ENCODE measurements at regions not wholly inside any gene's neighbourhood (a gene's known extent, or its start where the extent isn't known, plus 50 kb on each side); places are given as distances from the start of the nearest gene placed in this dataset.
"Not testable (repeated sequence)": the region's sequence is repeated elsewhere in the genome, so short reads cannot be mapped to it uniquely, and the experiment has no call there.

DNA sequence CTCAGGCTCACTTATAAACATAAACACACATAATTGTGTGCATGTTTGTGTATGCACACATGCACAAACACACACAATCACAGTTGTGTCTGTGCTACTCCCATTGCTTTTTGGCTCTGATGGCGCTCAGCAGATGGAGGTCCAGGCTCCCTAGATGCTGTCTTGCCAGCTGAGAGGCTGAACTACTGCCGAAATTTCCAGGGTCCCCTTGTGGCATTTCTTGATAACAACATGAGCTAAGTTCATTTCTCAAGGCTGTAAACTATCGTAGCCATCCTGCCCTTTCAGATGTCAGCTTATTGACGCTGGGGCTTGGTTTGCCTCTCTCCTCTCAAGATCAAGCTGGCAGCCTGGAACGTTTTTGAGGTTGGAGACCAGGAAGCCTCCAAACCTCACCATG is 80.1 kb upstream of the ADRA1D start:
- peaks cover 50% of the 10 kb centered on the region for H3K4me1 ChIP-seq

GRCh38 chr20:4328541-4328940 is 79.5 kb upstream of the ADRA1D start:
- no peak overlapping the region for H3K4me2 ChIP-seq
- H3K27ac ChIP-seq = no peak overlapping the region
- no peak overlapping the region for H3K4me3 ChIP-seq
- H3K36me3 ChIP-seq = no peaks in the 10 kb centered on the region
- no peak for TF ChIP-seq Cebpa-rat (IDR thresholded peaks at IDR 0.05)
- no peaks in the 10 kb centered on the region for H3K27me3 ChIP-seq
- peaks cover 15% of the 10 kb centered on the region; the same call in 1 of the 2 replicates for H3K9me3 ChIP-seq
- H4K20me1 ChIP-seq = no peaks in the 10 kb centered on the region
- no peak overlapping the region for H3K9ac ChIP-seq
- peaks cover 55% of the 10 kb centered on the region for H3K4me1 ChIP-seq

More for the DNA sequence above, 80.1 kb upstream of the ADRA1D start:
- Histone ChIP-seq H3K27me3 (no peaks in the 10 kb centered on the region), H3K9ac (no peak overlapping the region), H4K20me1 (no peaks in the 10 kb centered on the region), H3K4me2 (no peak overlapping the region), H3K27ac (no peak overlapping the region), H3K4me3 (no peak overlapping the region), H3K9me3 (peaks cover 9% of the 10 kb centered on the region; the same call in 1 of the 2 replicates), H3K36me3 (no peaks in the 10 kb centered on the region)
- no peak for TF ChIP-seq Cebpa-rat (IDR thresholded peaks at IDR 0.05)

DNA sequence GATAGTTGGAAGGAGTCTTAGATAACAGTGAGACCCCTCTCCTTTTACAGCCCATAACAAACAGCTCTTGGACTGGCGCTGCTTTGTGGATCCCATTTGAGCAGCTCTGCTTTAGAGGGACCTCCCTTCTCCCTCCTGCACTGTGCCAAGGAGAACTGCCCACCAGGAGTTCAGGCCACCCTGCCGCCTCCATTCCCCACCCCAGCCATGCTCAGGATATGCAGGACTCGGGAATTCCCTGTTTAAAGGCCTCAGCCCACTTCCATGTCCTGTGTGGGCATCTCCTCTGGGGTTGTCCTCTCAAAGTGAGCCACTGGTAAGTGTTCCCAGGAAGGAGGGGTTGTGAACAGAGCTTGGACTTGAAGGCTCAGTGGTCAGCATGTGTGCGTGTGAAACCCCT is 78.9 kb upstream of the ADRA1D start:
- no peaks in the 10 kb centered on the region for H4K20me1 ChIP-seq
- no peak overlapping the region for H3K4me3 ChIP-seq
- no peaks in the 10 kb centered on the region for H3K36me3 ChIP-seq
- peaks cover 21% of the 10 kb centered on the region; the same call in 1 of the 2 replicates for H3K9me3 ChIP-seq
- peak overlapping the region; percentile 39; the same call in 1 of the 2 replicates for H3K27ac ChIP-seq
- no peak overlapping the region for H3K9ac ChIP-seq
- TF ChIP-seq Cebpa-rat (IDR thresholded peaks at IDR 0.05) = no peak
- no peaks in the 10 kb centered on the region for H3K27me3 ChIP-seq
- H3K4me2 ChIP-seq = 0 out of 2 replicates have a peak overlapping the region, but pooled peaks have one; percentile 85
- H3K4me1 ChIP-seq = peaks cover 55% of the 10 kb centered on the region

DNA sequence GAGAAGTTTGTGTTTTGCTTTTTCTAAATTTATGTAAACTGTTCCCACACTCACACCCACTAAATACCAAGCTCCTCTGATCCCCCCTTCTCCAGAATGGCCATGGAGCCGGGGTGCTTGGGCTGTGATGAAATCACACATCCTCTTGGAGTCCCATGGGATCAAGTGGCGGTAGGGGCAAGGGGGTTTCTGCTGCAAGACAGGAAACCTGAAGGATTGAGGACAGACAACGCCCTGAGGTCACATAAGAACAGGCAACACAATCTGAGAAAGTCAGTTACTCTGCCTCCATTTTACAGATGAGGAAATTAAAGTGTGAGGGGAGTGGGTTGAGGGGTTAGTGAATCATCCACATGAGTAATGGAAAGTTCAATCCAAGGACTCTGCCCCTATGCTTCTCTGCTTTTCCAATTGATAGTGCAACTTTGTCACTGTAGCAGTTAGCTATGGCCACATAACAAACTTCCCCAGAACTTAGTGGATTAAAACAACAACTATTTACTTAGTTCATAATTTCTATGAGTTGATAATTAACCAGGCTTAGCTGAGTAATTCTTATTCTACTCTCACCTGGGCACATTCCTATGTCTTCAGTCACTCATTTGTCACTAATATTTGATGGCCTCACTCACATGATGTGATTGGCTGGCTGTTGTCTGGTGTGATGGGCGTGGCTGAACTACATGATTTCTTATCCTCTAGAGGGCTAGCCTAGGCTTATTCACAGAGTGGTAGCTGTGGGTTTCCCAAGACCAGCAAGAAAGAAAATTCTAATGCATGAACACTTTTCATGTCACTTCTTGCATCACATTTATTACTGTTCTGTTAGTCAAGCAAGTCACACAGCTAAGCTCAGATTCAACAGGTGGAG is 77.3 kb upstream of the ADRA1D start:
- peaks cover 55% of the 10 kb centered on the region for H3K4me1 ChIP-seq
- peak overlapping the region; percentile 86 for H3K27ac ChIP-seq
- peak overlapping the region; percentile 40 for H3K4me3 ChIP-seq
- no peaks in the 10 kb centered on the region for H4K20me1 ChIP-seq
- TF ChIP-seq Cebpa-rat (IDR thresholded peaks at IDR 0.05) = peak; percentile 84
- H3K4me2 ChIP-seq = peak overlapping the region; percentile 85
- H3K27me3 ChIP-seq = no peaks in the 10 kb centered on the region
- no peaks in the 10 kb centered on the region for H3K36me3 ChIP-seq
- peaks cover 29% of the 10 kb centered on the region; the same call in 1 of the 2 replicates for H3K9me3 ChIP-seq
- peak overlapping the region; percentile 71 for H3K9ac ChIP-seq

DNA sequence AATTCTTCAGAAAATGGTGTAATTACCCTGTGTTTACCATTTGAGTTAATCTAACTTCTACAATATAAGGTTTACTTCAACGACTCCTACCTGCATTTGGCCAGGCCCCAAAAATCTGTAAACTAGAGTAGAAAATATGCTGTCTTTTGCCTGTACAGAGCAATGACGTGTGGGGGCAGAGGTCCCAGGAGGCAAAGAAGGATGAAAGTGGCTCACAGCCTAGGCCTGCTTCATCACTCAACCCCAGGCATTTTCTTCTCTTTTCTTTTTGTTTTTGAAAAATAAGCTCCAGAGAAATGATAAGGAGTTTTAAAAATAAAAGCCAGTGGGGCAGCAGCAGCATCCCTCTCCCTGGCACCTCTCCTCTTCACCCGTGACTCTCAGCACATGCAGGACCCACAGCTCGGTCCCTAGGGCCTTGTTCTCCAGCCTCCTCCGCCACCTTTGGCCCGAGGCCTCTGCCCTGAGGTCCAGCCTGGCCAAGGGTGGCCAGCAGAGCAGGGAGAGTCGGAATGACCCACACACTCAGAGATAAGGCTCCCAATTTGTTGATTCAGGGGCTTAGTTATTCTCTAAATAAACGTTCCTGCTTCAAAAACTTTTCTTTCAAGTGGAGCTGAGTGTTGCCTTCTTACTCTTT is 76.6 kb upstream of the ADRA1D start:
- Histone ChIP-seq H3K27me3 (no peaks in the 10 kb centered on the region), H4K20me1 (no peaks in the 10 kb centered on the region), H3K4me2 (peak overlapping the region; percentile 85), H3K36me3 (no peaks in the 10 kb centered on the region), H3K9me3 (peaks cover 29% of the 10 kb centered on the region; the same call in 1 of the 2 replicates), H3K9ac (peak overlapping the region; percentile 71), H3K4me1 (peaks cover 55% of the 10 kb centered on the region), H3K4me3 (peak overlapping the region; percentile 40), H3K27ac (peak overlapping the region; percentile 86)
- no peak for TF ChIP-seq Cebpa-rat (IDR thresholded peaks at IDR 0.05)

DNA sequence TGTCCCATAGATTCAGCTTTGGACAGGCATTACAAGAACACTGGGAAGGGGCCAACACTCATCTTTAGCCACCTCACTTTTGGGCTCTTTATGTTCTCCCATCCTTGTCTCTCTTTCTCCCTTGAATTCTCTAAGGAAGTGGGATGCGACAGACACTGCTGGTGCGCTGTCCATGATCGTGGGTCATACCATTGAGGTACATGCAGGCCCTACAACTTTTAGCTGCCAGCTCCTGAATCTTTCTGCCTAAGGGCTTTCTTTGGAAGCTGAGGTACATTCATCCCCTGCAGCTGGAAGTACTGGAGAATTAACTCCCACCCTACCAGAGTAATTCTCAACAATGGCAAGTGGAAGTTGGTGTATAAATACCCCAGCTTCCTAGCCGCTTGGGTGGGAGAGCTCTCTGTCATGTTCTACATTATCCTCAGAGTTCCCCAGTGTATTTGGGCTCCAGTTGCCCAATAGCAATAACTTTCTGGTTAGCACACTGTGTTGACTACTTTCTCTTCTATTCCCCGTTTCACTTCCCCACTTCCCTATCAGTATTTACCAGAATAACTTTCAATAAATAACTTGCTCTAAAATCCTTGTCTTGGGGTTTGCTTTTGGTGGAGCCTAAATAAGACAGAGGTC is 75.6 kb upstream of the ADRA1D start:
- H3K27me3 ChIP-seq = no peaks in the 10 kb centered on the region

DNA sequence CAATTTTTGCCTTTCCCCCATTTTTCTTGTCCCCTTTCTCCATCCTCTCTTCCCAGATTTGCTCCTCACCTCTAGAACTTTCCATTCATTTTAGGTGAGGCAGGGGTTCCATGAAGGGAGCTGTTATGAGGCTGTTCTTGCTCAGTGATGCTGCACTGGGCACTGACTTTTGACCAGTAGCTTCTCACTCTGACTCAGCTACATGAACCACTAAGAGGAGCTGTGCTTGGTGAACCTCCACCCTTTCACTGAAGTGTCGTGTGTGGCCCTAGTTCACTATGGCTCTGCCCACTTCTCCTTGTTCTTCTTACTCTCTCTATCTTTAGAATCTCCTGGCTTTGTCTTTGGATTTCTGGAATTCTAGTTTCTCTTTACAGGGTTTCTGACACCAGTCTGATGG is 73.4 kb upstream of the ADRA1D start:
- no peaks in the 10 kb centered on the region for H3K27me3 ChIP-seq
- H3K36me3 ChIP-seq = no peaks in the 10 kb centered on the region
- H3K4me3 ChIP-seq = no peak overlapping the region
- H4K20me1 ChIP-seq = no peaks in the 10 kb centered on the region
- H3K4me1 ChIP-seq = peaks cover 37% of the 10 kb centered on the region
- H3K9me3 ChIP-seq = peaks cover 44% of the 10 kb centered on the region; the same call in 1 of the 2 replicates
- no peak overlapping the region for H3K9ac ChIP-seq
- no peak overlapping the region for H3K27ac ChIP-seq
- TF ChIP-seq Cebpa-rat (IDR thresholded peaks at IDR 0.05) = no peak
- H3K4me2 ChIP-seq = no peak overlapping the region

More for the DNA sequence above, 75.6 kb upstream of the ADRA1D start:
- Histone ChIP-seq H3K4me1 (peaks cover 55% of the 10 kb centered on the region), H3K27ac (peak overlapping the region; percentile 86), H3K9me3 (peaks cover 33% of the 10 kb centered on the region; the same call in 1 of the 2 replicates), H4K20me1 (no peaks in the 10 kb centered on the region), H3K4me2 (peak overlapping the region; percentile 85), H3K4me3 (no peak overlapping the region), H3K9ac (no peak overlapping the region), H3K36me3 (no peaks in the 10 kb centered on the region)
- no peak for TF ChIP-seq Cebpa-rat (IDR thresholded peaks at IDR 0.05)

GRCh38 chr20:4320291-4320690 is 71.2 kb upstream of the ADRA1D start:
- Histone ChIP-seq H4K20me1 (no peaks in the 10 kb centered on the region), H3K4me1 (peaks cover 15% of the 10 kb centered on the region), H3K36me3 (no peaks in the 10 kb centered on the region), H3K4me3 (no peak overlapping the region), H3K9ac (no peak overlapping the region), H3K27me3 (no peaks in the 10 kb centered on the region), H3K4me2 (no peak overlapping the region), H3K9me3 (peaks cover 39% of the 10 kb centered on the region; the same call in 1 of the 2 replicates), H3K27ac (no peak overlapping the region)
- TF ChIP-seq Cebpa-rat (IDR thresholded peaks at IDR 0.05) = no peak

DNA sequence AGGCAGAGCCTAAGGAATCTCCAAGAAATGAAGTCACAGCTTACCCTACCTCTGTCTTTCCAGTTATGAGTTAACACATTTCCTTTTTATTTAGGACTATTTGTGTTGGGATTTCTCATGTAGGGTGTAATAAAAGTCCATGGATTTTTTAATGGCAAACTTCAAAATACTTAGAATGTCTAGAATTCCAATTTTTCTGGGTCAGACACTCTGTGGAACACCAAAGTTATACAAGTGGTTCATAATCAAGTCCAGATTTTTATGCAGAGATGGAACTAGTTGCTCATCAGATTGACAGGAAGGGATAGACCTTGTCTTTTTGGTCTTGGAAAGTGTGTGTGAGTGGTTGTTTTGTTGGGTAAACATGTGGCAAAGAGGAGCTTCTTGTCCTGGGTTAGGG is 69.8 kb upstream of the ADRA1D start:
- H3K27ac ChIP-seq = no peak overlapping the region
- H3K4me3 ChIP-seq = no peak overlapping the region
- peaks cover 1% of the 10 kb centered on the region; the same call in 1 of the 2 replicates for H3K4me1 ChIP-seq
- H3K36me3 ChIP-seq = no peaks in the 10 kb centered on the region
- no peak overlapping the region for H3K4me2 ChIP-seq
- no peak overlapping the region for H3K9ac ChIP-seq
- H3K27me3 ChIP-seq = no peaks in the 10 kb centered on the region
- no peak for TF ChIP-seq Cebpa-rat (IDR thresholded peaks at IDR 0.05)
- H4K20me1 ChIP-seq = no peaks in the 10 kb centered on the region
- peaks cover 32% of the 10 kb centered on the region; the same call in 1 of the 2 replicates for H3K9me3 ChIP-seq

- H3K4me3 ChIP-seq, H3K4me2 ChIP-seq, H3K36me3 ChIP-seq, H3K27me3 ChIP-seq, H3K9ac ChIP-seq, H3K4me1 ChIP-seq, H3K27ac ChIP-seq, H4K20me1 ChIP-seq: not testable (repeated sequence)
- H3K9me3 ChIP-seq = peaks cover 24% of the 10 kb centered on the region
Observed at GRCh38 chr20:4310616-4311015, 61.5 kb upstream of the ADRA1D start.

Measured in BLaER1 (cell line).